ENCODE measurements at regions not wholly inside any gene's neighbourhood (a gene's known extent, or its start where the extent isn't known, plus 50 kb on each side); places are given as distances from the start of the nearest gene placed in this dataset.

- DNase-seq (ENCODE audit: low spot score) (no peak), ATAC-seq (ENCODE audit: low read depth) (no peak)
- TF ChIP-seq, protein P1, sequence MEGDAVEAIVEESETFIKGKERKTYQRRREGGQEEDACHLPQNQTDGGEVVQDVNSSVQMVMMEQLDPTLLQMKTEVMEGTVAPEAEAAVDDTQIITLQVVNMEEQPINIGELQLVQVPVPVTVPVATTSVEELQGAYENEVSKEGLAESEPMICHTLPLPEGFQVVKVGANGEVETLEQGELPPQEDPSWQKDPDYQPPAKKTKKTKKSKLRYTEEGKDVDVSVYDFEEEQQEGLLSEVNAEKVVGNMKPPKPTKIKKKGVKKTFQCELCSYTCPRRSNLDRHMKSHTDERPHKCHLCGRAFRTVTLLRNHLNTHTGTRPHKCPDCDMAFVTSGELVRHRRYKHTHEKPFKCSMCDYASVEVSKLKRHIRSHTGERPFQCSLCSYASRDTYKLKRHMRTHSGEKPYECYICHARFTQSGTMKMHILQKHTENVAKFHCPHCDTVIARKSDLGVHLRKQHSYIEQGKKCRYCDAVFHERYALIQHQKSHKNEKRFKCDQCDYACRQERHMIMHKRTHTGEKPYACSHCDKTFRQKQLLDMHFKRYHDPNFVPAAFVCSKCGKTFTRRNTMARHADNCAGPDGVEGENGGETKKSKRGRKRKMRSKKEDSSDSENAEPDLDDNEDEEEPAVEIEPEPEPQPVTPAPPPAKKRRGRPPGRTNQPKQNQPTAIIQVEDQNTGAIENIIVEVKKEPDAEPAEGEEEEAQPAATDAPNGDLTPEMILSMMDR (IDR thresholded peaks at IDR 0.05; ENCODE audit: poor library complexity, severe bottlenecking) = no peak
- H3K36me3 ChIP-seq (ENCODE audit: low read depth) = no peaks in the 10 kb centered on the region
- no peaks in the 10 kb centered on the region for H3K4me1 ChIP-seq (ENCODE audit: insufficient read depth, poor library complexity, severe bottlenecking)
- H3K9me3 ChIP-seq (ENCODE audit: severe bottlenecking) = no peaks in the 10 kb centered on the region
- H3K4me3 ChIP-seq (ENCODE audit: severe bottlenecking) = no peak overlapping the region
- no peak overlapping the region for H3K27ac ChIP-seq (ENCODE audit: poor library complexity, severe bottlenecking)
- no peaks in the 10 kb centered on the region for H3K27me3 ChIP-seq (ENCODE audit: insufficient read depth, poor library complexity, severe bottlenecking)
These were observed 244.6 kb downstream of the SUCLG1 start for GRCh38 chr2:84214455-84214854.

GRCh38 chr2:84212611-84213314 lies 246.3 kb downstream of the SUCLG1 start:
- H3K27me3 ChIP-seq (ENCODE audit: insufficient read depth, poor library complexity, severe bottlenecking) = no peaks in the 10 kb centered on the region
- TF ChIP-seq, protein P1 (IDR thresholded peaks at IDR 0.05; ENCODE audit: poor library complexity, severe bottlenecking) = no peak
- DNase-seq (ENCODE audit: low spot score) = no peak
- H3K9me3 ChIP-seq (ENCODE audit: severe bottlenecking) = no peaks in the 10 kb centered on the region
- H3K36me3 ChIP-seq (ENCODE audit: low read depth) = no peaks in the 10 kb centered on the region
- H3K27ac ChIP-seq (ENCODE audit: poor library complexity, severe bottlenecking) = no peak overlapping the region
- no peaks in the 10 kb centered on the region for H3K4me1 ChIP-seq (ENCODE audit: insufficient read depth, poor library complexity, severe bottlenecking)
- H3K4me3 ChIP-seq (ENCODE audit: severe bottlenecking) = no peak overlapping the region
- no peak for ATAC-seq (ENCODE audit: low read depth)

- Histone ChIP-seq H3K4me3 (ENCODE audit: severe bottlenecking) (no peak overlapping the region), H3K27ac (ENCODE audit: poor library complexity, severe bottlenecking) (no peak overlapping the region), H3K27me3 (ENCODE audit: insufficient read depth, poor library complexity, severe bottlenecking) (no peaks in the 10 kb centered on the region), H3K4me1 (ENCODE audit: insufficient read depth, poor library complexity, severe bottlenecking) (no peaks in the 10 kb centered on the region), H3K9me3 (ENCODE audit: severe bottlenecking) (no peaks in the 10 kb centered on the region), H3K36me3 (ENCODE audit: low read depth) (no peaks in the 10 kb centered on the region)
- DNase-seq (ENCODE audit: low spot score) = no peak
- TF ChIP-seq, protein P1 (IDR thresholded peaks at IDR 0.05; ENCODE audit: poor library complexity, severe bottlenecking) = no peak
- no peak for ATAC-seq (ENCODE audit: low read depth)
These were observed 249.1 kb downstream of the SUCLG1 start for GRCh38 chr2:84209941-84210340.

DNA sequence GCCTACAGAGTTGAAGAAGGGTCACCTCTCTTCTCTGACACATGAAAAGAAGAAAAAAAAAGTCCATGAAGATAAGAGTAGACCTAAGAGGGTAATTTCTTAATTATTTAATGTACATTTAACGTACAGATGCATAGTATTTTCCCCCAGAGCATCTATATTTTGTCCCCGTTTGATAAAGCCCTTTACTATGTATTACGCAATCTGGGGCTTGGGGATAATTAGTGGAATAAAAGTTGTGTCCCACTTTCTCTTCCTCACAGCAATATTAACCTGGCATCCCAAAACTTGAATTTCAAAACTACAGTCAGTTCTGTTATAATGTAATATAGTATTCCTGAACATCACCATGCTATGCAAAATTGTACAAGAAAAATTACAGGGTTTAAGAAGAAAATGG lies 254.1 kb downstream of the SUCLG1 start:
- no peak for ATAC-seq (ENCODE audit: low read depth)
- TF ChIP-seq, protein P1 (IDR thresholded peaks at IDR 0.05; ENCODE audit: poor library complexity, severe bottlenecking) = no peak
- Histone ChIP-seq H3K4me3 (ENCODE audit: severe bottlenecking) (no peak overlapping the region), H3K9me3 (ENCODE audit: severe bottlenecking) (no peaks in the 10 kb centered on the region), H3K27ac (ENCODE audit: poor library complexity, severe bottlenecking) (no peak overlapping the region), H3K36me3 (ENCODE audit: low read depth) (no peaks in the 10 kb centered on the region), H3K4me1 (ENCODE audit: insufficient read depth, poor library complexity, severe bottlenecking) (no peaks in the 10 kb centered on the region), H3K27me3 (ENCODE audit: insufficient read depth, poor library complexity, severe bottlenecking) (no peaks in the 10 kb centered on the region)
- DNase-seq (ENCODE audit: low spot score) = no peak

DNA sequence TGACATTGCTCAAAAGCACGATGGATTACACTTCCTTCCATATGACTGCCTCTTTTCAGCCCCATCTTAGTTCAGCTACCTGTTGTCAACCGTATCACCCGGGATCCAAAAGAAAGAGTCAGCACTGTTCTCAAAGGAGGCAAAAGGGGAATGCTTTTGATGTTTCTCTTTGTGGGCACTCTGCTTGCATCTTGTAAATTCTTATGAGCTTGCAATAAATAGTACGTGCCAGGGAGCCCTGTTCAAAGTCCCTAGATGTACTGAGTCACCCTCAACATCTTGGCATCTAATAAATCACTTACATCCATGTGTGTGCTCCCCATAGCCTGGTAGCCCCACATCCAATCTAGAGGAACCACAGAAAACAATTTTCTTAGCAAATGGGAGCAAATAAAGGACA lies 256.9 kb downstream of the SUCLG1 start:
- no peaks in the 10 kb centered on the region for H3K36me3 ChIP-seq (ENCODE audit: low read depth)
- no peak for DNase-seq (ENCODE audit: low spot score)
- no peaks in the 10 kb centered on the region for H3K4me1 ChIP-seq (ENCODE audit: insufficient read depth, poor library complexity, severe bottlenecking)
- H3K4me3 ChIP-seq (ENCODE audit: severe bottlenecking) = no peak overlapping the region
- no peak for ATAC-seq (ENCODE audit: low read depth)
- no peaks in the 10 kb centered on the region for H3K27me3 ChIP-seq (ENCODE audit: insufficient read depth, poor library complexity, severe bottlenecking)
- no peaks in the 10 kb centered on the region for H3K9me3 ChIP-seq (ENCODE audit: severe bottlenecking)
- H3K27ac ChIP-seq (ENCODE audit: poor library complexity, severe bottlenecking) = no peak overlapping the region
- TF ChIP-seq, protein P1 (IDR thresholded peaks at IDR 0.05; ENCODE audit: poor library complexity, severe bottlenecking) = no peak

Data from RWPE2 (cell line).